A549 (cell line): ENCODE measurements at regions not wholly inside any gene's neighbourhood (a gene's known extent, or its start where the extent isn't known, plus 50 kb on each side); places are given as distances from the start of the nearest gene placed in this dataset.

Experiments used
- ATAC-seq, 2 experiments: fragments of 200-7000 bp in 1 of 2; fragments of >200 bp in 1 of 2; cut with Nextera tagmentation in 1 of 2; cut with Tn5 transposase in 1 of 2; 3 replicates each; pipeline versions ENCODE4 v1.8.0 to v1.9.1; 2018 to 2020; ENCODE audit warnings: mild to moderate bottlenecking in 1 of 2, moderate library complexity in 1 of 2
- CTCF ChIA-PET: fragments of 300-600 bp; sonication (Branson Sonifier 250); formaldehyde crosslinking; extraction: SDS; loops from one replicate; lab custom pipeline; 2021; ENCODE audit warnings: antibody characterized with exemption, inconsistent platforms; lab: Yijun Ruan, JAX
- POLR2A ChIA-PET: fragments of 350-600 bp; formaldehyde crosslinking; extraction: SDS; loops from one replicate; lab custom pipeline; 2021; ENCODE audit warnings: antibody characterized with exemption, inconsistent platforms; lab: Yijun Ruan, JAX
- DNase-seq, 2 experiments: peaks; one replicate each; pipeline versions ENCODE4 v3.0.0 to v3.0.0-alpha.2; 2011 to 2016; ENCODE audit warnings: low read depth in 1 of 2, low spot score in 1 of 2
- FAIRE-seq: peaks from 2 replicates; lab custom pipeline; 2011; peaks lifted over from hg19 to GRCh38; lab: Jason Lieb, UNC
- H3K27ac ChIP-seq, 2 experiments: fragments of >200 bp; sonication (Bioruptor Twin); formaldehyde crosslinking; 3 replicates each; pipeline ENCODE4 v1.5.1; 2016 to 2017
- H3K4me1 ChIP-seq: fragments of >200 bp; sonication (Bioruptor Twin); formaldehyde crosslinking; 3 replicates; pipeline ENCODE4 v1.6.1; 2016
- H3K4me2 ChIP-seq: fragments of >200 bp; sonication (Bioruptor Twin); formaldehyde crosslinking; 3 replicates; pipeline ENCODE4 v1.6.1; 2016
- H3K4me3 ChIP-seq: fragments of >200 bp; sonication (Bioruptor Twin); formaldehyde crosslinking; 3 replicates; pipeline ENCODE4 v1.5.1; 2016
- H3K9me3 ChIP-seq: fragments of >200 bp; sonication (Bioruptor Twin); formaldehyde crosslinking; 3 replicates; pipeline ENCODE4 v1.6.1; 2016
- CBX2 ChIP-seq: fragments of 200-600 bp; sonication (generic); IDR thresholded peaks from 2 replicates; pipeline ENCODE4 v1.6.1; 2016; ENCODE audit warnings: low read depth, mild to moderate bottlenecking, borderline replicate concordance
- CTCF ChIP-seq: fragments of >200 bp; sonication (Bioruptor Twin); formaldehyde crosslinking; IDR thresholded peaks from 3 replicates; pipeline ENCODE4 v1.5.1; 2016
- FOSB ChIP-seq: fragments of 250-450 bp; sonication (Bioruptor Pico); IDR thresholded peaks from 2 replicates; pipeline ENCODE4 v1.5.0; 2020; ENCODE audit warnings: mild to moderate bottlenecking, moderate library complexity
- FOXS1 ChIP-seq: fragments of 250-450 bp; sonication (Bioruptor Pico); IDR thresholded peaks from 2 replicates; pipeline ENCODE4 v1.5.0; 2020; ENCODE audit warnings: mild to moderate bottlenecking, moderate library complexity
- GATA3 ChIP-seq: IDR thresholded peaks from 2 replicates; pipeline ENCODE4 v1.6.1; 2012; ENCODE audit warnings: borderline replicate concordance
- HMGXB4 ChIP-seq: fragments of 250-450 bp; sonication (Bioruptor Pico); IDR thresholded peaks from 2 replicates; pipeline ENCODE4 v1.5.0; 2021; ENCODE audit warnings: mild to moderate bottlenecking, moderate library complexity, borderline replicate concordance
- JUN ChIP-seq, 2 experiments: fragments of >200 bp; sonication (Bioruptor Twin); formaldehyde crosslinking; IDR thresholded peaks; 2 replicates in 1 of 2; 3 replicates in 1 of 2; pipeline ENCODE4 v1.6.1; 2016 to 2017
- PHF8 ChIP-seq: fragments of 200-600 bp; sonication (generic); IDR thresholded peaks from 2 replicates; pipeline ENCODE4 v1.6.1; 2016; ENCODE audit warnings: low read depth, mild to moderate bottlenecking, antibody characterized with exemption, moderate library complexity, borderline replicate concordance
- RAD21 ChIP-seq, 2 experiments: fragments of >200 bp in 1 of 2; sonication (Bioruptor Twin) in 1 of 2; formaldehyde crosslinking in 1 of 2; IDR thresholded peaks in 1 of 2; conservative IDR thresholded peaks in 1 of 2; 2 replicates in 1 of 2; 3 replicates in 1 of 2; pipeline ENCODE4 v1.6.1; 2012 to 2018; ENCODE audit warnings: inconsistent platforms in 1 of 2
- RCOR1 ChIP-seq: fragments of 150-350 bp; IDR thresholded peaks from 2 replicates; pipeline ENCODE4 v1.6.1; 2014; ENCODE audit warnings: antibody characterized with exemption, low read length, low read depth
- SMC3 ChIP-seq: fragments of >200 bp; sonication (Bioruptor Twin); formaldehyde crosslinking; IDR thresholded peaks from 3 replicates; pipeline ENCODE4 v1.6.1; 2018; ENCODE audit warnings: inconsistent platforms
- TFCP2L1 ChIP-seq: fragments of 250-450 bp; sonication (Bioruptor Pico); IDR thresholded peaks from 2 replicates; pipeline ENCODE4 v1.5.0; 2021; ENCODE audit warnings: mild to moderate bottlenecking
- USF2 ChIP-seq: fragments of 450-650 bp; IDR thresholded peaks from 2 replicates; pipeline ENCODE4 v1.6.1; 2014; ENCODE audit warnings: antibody characterized with exemption
- ZSCAN20 ChIP-seq: fragments of 250-450 bp; sonication (Bioruptor Pico); IDR thresholded peaks from 2 replicates; pipeline ENCODE4 v1.8.0; 2022; ENCODE audit warnings: mild to moderate bottlenecking, moderate library complexity
- WGBS: methylation state at CpG from one replicate; pipeline ENCODE4 v1.1.6; 2017; ENCODE audit errors: missing lambda C conversion rate; 5-methylcytosine and 5-hydroxymethylcytosine counted together

- POLR2A ChIA-PET = no interaction called here
- CTCF ChIA-PET = no interaction called here
- no peak for DNase-seq
- WGBS = 51% methylated on average over 4 of the region's 4 CpGs
- TF ChIP-seq JUN (IDR thresholded peaks at IDR 0.05) (no peak), CTCF (no peak), FOSB (CRISPR knock-in tag) (no peak), HMGXB4 (no peak)
- Histone ChIP-seq H3K27ac (no peak overlapping the region), H3K4me1 (no peaks in the 10 kb centered on the region), H3K9me3 (no peaks in the 10 kb centered on the region), H3K4me3 (no peak overlapping the region), H3K4me2 (no peak overlapping the region)
- FAIRE-seq = no peak
- ATAC-seq = no peak
Measured at GRCh38 chrX:39050427-39050826, 249.2 kb downstream of the MID1IP1 start.

GRCh38 chrX:39052751-39053150 lies 251.5 kb downstream of the MID1IP1 start:
- Histone ChIP-seq H3K4me3 (no peak overlapping the region), H3K27ac (no peak overlapping the region), H3K9me3 (no peaks in the 10 kb centered on the region)
- FAIRE-seq = no peak
- TF ChIP-seq SMC3 = no peak
- TF ChIP-seq FOXS1 (CRISPR knock-in tag) = no peak
- no peak for TF ChIP-seq GATA3
- no peak for TF ChIP-seq USF2
- no peak for TF ChIP-seq PHF8
- no peak for TF ChIP-seq CBX2
- TF ChIP-seq, all 56 proteins: peak for 0
- H3K4me2 ChIP-seq = no peak overlapping the region
- no peaks in the 10 kb centered on the region for H3K4me1 ChIP-seq
- POLR2A ChIA-PET = no interaction called here
- DNase-seq (no peak), ATAC-seq (no peak)
- CTCF ChIA-PET = interaction anchor here (1.6 kb wide), 1 partner anchor 14 kb away, joined by 4 read pairs; no protein-coding TSS in a partner anchor
- WGBS = 5% methylated on average over 2 of the region's 2 CpGs

GRCh38 chrX:39058724-39059123 lies 257.5 kb downstream of the MID1IP1 start:
- H3K4me1 ChIP-seq = no peaks in the 10 kb centered on the region
- H3K4me2 ChIP-seq = no peak overlapping the region
- H3K27ac ChIP-seq = no peak overlapping the region
- CTCF ChIA-PET = no interaction called here
- DNase-seq (no peak), ATAC-seq (no peak), FAIRE-seq (no peak)
- H3K9me3 ChIP-seq = no peaks in the 10 kb centered on the region
- no peak overlapping the region for H3K4me3 ChIP-seq
- WGBS = 10% methylated on average over 3 of the region's 3 CpGs
- POLR2A ChIA-PET = no interaction called here
- no peak for TF ChIP-seq RAD21 (conservative IDR thresholded peaks at IDR 0.05 in 1 of 2, IDR thresholded peaks at IDR 0.05 in 1 of 2)

GRCh38 chrX:39059866-39060265 lies 258.6 kb downstream of the MID1IP1 start:
- ChIA-PET CTCF (no interaction called here), POLR2A (no interaction called here)
- no peak for FAIRE-seq
- no peak for DNase-seq
- Histone ChIP-seq H3K27ac (no peak overlapping the region), H3K4me1 (no peaks in the 10 kb centered on the region), H3K9me3 (no peaks in the 10 kb centered on the region), H3K4me3 (no peak overlapping the region), H3K4me2 (no peak overlapping the region)
- no peak for ATAC-seq
- TF ChIP-seq RCOR1 = no peak
- TF ChIP-seq ZSCAN20 = no peak
- TF ChIP-seq HMGXB4 = no peak
- TF ChIP-seq TFCP2L1 = no peak
